HT1080 (cell line): ENCODE measurements at regions not wholly inside any gene's neighbourhood (a gene's known extent, or its start where the extent isn't known, plus 50 kb on each side); places are given as distances from the start of the nearest gene placed in this dataset.

Experiments
- DNase-seq: peaks from one replicate; pipeline ENCODE4 v3.0.0-alpha.2; 2015; ENCODE audit warnings: low read depth

DNA sequence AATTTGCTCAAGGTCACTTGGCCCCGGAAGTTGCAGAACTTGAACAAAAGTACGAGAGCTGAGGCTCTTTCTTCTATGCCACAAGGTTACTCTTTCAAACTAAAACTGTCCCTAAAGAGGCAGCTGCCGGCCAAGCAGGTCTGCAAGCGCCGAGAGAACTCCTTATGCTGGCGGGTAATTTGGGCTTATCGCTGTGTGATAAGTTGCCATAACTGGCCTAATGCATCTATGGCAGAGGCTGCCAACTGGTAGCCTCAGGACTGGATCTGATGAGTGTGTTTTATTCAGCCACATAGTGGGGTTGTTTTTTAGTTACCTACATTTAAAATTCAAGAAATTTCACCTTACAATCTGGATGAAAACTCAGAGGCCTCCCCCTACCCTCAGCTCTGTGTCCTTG, 68.1 kb upstream of the SPOCK1 start:
- DNase-seq, result no peak

DNA sequence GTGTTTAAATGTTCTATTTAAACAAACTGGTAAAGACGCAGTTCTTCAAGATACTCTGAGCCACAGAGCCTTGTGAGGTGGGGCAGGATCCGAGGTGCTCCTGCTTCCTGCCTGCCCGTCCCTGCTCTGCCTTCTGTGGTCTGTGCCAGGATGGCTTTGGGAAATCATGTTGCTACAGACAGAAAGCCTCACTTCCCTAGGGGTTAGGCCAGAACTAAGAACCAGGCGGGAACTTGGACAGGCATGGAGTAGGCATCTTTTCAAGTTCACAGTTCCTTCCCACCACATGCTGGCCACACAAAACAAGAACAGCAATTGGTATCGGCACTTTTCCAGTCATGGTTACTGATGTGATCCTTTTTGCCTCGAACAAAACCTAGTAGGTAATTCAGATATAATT, 67.7 kb upstream of the SPOCK1 start:
- DNase-seq, result no peak

DNA sequence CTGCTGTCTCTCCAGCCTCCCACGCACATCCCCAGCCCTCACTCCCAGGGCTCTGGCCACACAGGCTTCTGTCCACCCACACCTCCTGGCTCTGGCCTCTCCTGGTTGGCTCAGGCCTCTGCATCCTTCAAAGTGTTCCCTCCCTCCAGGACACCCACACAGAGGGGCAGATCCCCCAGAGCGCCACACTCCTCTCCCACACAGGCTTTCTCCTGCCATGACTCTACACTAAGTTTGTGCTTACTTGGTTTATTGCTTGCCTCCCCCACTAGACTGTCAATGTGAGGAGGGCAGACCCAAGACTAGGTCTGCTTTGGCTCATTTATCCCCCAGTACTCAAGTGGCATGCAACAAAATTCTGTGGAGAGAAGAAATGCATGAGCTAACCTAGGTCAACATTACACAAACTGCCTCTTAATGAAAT, 67.0 kb upstream of the SPOCK1 start:
- DNase-seq, result no peak

DNA sequence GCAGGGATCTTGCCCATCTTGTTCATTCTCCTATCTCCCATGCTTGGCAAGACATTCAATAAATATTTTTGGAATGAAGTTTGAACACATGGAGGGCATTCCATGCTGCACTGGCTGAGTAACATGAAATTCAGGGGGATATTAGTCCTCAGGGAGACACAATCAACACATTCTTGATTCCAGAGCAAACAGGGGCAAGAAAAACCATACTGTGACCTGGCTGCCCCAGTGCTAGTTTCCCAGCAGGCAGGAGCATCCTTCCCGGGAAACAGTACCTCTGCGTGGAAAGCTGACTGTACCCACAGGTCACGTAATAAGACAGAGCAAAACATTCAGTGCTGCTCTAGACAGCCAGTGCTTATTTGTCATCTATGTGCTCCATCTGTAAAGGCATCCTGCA, 66.3 kb upstream of the SPOCK1 start:
- no peak for DNase-seq

DNA sequence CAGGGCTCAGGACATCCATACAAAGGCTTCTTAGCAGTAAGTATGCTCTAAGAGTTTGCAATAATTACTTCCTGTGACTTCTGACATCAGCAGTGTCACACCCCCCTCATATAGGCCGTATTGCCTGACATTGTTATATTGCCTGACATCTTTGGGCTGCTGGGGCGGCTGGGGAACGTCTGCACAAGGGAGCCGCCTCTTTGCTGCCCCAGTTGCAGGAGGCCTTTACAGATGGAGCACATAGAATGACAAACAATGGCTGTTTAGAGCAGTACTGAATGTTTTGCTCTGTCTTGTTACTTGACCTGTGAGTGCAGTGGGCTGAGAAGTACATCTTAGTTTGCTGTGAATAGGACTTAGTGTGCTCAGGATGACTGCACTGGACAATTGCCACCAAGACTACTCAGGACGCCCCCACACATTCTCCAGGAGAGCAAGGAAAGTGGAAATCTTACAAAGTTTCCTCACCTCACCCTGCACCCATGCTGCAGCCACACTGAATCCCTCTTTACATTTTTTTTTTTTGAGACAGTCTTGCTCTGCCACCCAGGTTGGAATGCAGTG, 65.4 kb upstream of the SPOCK1 start:
- DNase-seq, result no peak

DNA sequence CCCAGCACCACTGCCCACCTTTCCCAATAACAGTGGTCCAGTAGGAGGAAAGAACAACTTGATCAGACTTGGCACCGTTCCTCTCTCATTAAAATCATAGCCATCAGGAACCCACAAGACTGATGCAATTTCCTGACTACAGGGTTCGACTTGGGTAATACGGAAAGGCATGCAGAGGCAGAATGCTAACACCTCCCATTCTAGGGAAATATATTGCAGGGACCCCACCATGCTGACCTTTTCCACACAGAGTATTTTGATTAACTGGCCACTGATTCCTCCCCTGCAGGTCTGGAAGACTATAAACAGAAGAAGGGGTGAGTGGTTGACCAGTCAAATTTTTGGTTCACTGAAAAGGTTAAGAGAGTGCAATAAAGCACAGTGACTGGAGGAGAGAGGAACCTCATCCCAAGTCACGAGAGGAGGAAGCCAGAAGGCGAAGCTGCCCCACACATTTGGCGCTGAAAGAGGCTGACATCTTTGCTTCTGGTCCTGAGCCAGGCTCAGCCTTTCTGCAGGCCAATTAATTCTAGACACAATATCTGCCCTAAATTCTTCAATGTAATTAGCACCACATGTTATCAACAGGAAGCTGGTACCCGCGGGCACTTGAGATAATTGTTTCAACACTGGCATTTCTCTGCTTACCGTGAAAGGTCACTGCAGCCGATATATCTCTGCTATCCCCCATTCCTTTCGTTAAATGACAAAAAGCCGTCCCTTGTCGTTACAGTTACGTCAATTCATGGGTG, 64.7 kb upstream of the SPOCK1 start:
- DNase-seq, result peak; percentile 70

DNA sequence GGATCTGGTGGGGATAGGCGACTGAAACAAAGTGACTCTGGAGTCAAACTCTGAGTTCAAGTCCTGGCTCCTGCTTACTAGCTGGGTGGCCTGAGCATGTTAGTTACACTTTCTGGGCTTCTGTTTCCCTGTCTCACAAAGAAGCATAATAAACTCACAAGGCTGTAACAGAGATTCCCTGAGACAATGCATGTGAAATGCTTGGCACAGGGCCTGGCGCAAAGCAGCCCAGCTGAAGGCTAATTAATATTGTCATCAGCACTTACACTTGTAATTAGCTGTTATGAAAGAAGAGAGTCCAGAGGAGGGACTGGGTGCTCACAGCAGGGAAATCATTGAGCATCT, 64.1 kb upstream of the SPOCK1 start:
- no peak for DNase-seq

DNA sequence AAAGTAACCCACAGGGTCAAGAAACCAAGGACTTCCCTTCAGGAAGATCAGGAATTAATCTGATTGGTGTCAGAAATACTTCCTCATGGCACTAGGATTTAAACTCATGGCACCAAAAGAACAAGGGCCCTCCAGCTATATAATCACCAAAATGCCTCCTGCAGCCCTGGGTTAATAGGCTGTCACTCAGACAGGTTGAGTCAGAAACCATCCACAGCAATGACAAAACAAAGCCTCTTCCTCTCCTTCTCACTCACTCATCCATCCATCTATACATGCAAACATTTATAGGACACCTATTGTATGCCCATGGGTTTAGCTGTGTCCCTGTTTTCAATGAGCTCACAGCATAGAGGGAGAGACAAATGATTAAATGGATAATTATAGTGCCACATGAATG, 62.5 kb upstream of the SPOCK1 start:
- peak; percentile 21 for DNase-seq

DNA sequence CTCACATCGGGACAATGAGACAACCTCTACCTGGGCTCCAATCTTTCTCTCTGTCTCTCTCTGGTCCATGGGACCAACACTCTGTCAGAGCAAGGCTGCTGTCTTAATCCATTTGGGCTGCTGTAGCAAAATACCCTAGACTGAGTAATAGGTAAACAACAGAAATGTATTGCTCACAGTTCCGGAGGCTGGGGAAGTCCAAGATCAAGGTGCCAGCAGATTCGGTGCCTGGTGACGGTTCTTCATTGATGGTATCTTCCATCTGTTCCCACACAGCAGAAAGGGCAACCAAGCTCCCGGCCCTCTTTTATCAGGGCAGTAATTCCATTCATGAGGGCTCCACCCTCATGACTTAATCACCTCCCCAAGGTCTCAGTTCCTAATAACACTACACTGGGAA, 61.3 kb upstream of the SPOCK1 start:
- DNase-seq, result peak; percentile 46
